Upper lobe of right lung (tissue), 1 donor: ENCODE measurements at regions not wholly inside any gene's neighbourhood (a gene's known extent, or its start where the extent isn't known, plus 50 kb on each side); places are given as distances from the start of the nearest gene placed in this dataset.

ENCODE experiments used
- ATAC-seq: fragments of 200-7000 bp; cut with Tn5 transposase; one replicate; pipeline ENCODE4 v1.9.1; 2020; ENCODE audit warnings: mild to moderate bottlenecking, moderate library complexity
- DNase-seq: peaks from one replicate; pipeline ENCODE4 v3.0.0-alpha.2; 2020
- H3K27ac ChIP-seq: fragments of 200-600 bp; one replicate; pipeline ENCODE4 v1.8.0; 2022
- H3K27me3 ChIP-seq: fragments of 200-600 bp; one replicate; pipeline ENCODE4 v1.8.0; 2022; ENCODE audit warnings: mild to moderate bottlenecking
- H3K36me3 ChIP-seq: fragments of 200-600 bp; one replicate; pipeline ENCODE4 v1.8.0; 2022
- H3K4me1 ChIP-seq: fragments of 200-600 bp; one replicate; pipeline ENCODE4 v1.8.0; 2022
- H3K4me3 ChIP-seq: fragments of 200-600 bp; one replicate; pipeline ENCODE4 v1.8.0; 2022; ENCODE audit warnings: mild to moderate bottlenecking
- H3K9me3 ChIP-seq: fragments of 200-600 bp; one replicate; pipeline ENCODE4 v1.8.0; 2022
- intact Hi-C: fragments of 100-400 bp; cut with DNase I; formaldehyde crosslinking; loops from one replicate; pipeline ENCODE4 v1.11.0; 2022
- TF ChIP-seq, protein P1 (sequence below): fragments of 200-600 bp; IDR thresholded peaks from one replicate; pipeline ENCODE4 v1.8.0; 2022; ENCODE audit warnings: antibody characterized with exemption
- donor health status: DM: no; HTN: yes; CAD: no; lungs with severe emphysema.

DNA sequence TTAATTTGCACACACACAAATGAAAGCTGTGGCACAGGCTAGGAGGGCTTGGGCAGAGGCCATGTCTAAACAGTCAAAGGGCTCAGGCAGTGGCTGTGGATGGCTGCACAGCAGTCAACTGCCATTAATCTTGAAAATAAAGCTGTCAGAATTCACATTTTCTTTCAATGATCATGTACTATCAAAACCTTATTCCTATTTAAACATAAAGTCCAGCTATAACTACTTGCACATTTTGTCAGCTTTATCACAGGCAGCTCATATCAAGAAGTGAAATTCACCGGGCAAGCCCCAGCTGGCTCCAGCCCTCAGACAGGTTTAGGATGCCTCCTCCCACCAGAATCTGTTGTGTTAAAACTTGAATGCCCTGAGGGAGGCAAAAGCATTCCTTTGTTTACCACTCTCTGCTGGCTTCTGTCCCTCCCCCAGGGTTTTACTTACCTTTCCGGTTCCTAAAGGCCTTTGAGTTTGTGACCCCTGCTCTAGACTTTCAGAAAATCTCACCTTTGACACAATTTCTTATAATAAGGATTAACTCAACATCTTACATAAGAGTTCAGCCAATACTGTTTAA is 54.9 kb upstream of the GRAMD2B start:
- TF ChIP-seq, protein P1, sequence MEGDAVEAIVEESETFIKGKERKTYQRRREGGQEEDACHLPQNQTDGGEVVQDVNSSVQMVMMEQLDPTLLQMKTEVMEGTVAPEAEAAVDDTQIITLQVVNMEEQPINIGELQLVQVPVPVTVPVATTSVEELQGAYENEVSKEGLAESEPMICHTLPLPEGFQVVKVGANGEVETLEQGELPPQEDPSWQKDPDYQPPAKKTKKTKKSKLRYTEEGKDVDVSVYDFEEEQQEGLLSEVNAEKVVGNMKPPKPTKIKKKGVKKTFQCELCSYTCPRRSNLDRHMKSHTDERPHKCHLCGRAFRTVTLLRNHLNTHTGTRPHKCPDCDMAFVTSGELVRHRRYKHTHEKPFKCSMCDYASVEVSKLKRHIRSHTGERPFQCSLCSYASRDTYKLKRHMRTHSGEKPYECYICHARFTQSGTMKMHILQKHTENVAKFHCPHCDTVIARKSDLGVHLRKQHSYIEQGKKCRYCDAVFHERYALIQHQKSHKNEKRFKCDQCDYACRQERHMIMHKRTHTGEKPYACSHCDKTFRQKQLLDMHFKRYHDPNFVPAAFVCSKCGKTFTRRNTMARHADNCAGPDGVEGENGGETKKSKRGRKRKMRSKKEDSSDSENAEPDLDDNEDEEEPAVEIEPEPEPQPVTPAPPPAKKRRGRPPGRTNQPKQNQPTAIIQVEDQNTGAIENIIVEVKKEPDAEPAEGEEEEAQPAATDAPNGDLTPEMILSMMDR: no peak
- intact Hi-C loops: no loop called here
- Histone ChIP-seq H3K4me1 (no peaks in the 10 kb centered on the region), H3K27ac (no peak overlapping the region), H3K4me3 (no peak overlapping the region), H3K9me3 (no peaks in the 10 kb centered on the region), H3K36me3 (no peaks in the 10 kb centered on the region), H3K27me3 (no peaks in the 10 kb centered on the region)
- ATAC-seq: no peak
- DNase-seq: no peak

DNA sequence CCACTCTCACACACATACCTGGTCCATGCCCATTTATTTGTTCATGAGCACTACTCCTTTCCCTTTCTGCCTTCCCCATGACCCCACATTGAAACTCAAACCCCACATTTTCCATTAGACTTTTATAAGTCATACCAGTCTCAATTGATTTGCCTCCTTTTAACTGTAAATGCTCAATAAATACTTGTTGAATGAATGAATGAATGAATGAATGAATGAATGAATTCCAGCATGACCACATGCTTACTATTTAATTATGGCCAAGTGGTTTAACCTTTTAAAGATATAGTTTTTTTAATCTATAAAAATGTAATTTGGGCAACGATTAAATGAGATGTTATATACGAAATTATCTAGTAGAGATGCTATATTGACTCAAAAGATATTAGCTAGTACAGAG is 54.1 kb upstream of the GRAMD2B start:
- Histone ChIP-seq H3K36me3 (no peaks in the 10 kb centered on the region), H3K4me3 (no peak overlapping the region), H3K27ac (no peak overlapping the region), H3K9me3 (no peaks in the 10 kb centered on the region), H3K27me3 (no peaks in the 10 kb centered on the region), H3K4me1 (no peaks in the 10 kb centered on the region)
- no peak for ATAC-seq
- no peak for DNase-seq
- intact Hi-C loops: no loop called here
- TF ChIP-seq, protein P1: no peak

DNA sequence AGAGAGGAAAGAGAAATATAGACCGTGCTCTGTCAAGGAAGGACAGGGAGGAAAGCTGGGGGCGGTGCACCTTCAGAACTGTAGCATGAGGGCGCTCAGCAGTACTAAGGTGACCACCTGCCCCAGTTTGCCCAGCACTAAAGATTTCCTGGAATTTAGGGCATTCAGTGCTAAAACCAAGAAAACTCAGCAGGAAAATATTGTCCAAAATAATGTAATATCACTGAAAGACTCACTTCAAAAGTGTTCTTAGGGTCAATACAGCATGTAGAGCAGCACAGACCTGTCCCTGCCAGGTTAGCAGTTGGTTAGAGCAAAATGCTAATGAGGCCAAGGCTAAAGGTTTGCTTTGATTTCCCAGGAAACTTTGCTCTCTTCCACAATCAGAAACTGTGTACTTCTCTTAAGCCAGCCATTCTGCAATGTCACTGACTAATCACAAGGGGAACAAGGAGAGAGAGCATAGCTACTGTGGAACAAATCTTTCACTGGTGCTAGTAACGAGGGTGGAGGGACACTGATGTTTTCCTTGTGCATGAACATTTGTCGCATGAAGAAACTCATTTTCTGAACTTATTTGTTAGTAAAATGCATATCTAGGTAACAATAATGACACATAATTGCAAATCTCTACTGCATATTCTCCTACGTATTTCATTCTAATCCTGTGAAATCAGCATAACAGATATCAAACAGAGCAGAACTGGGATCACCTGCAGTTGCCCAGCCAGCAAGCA is 53.0 kb upstream of the GRAMD2B start:
- no peak overlapping the region for H3K4me3 ChIP-seq
- no peaks in the 10 kb centered on the region for H3K27me3 ChIP-seq
- H3K36me3 ChIP-seq: no peaks in the 10 kb centered on the region
- no peaks in the 10 kb centered on the region for H3K4me1 ChIP-seq
- H3K27ac ChIP-seq: no peak overlapping the region
- peak; percentile 22 for ATAC-seq
- no peak for DNase-seq
- no peaks in the 10 kb centered on the region for H3K9me3 ChIP-seq
- TF ChIP-seq, protein P1: no peak
- intact Hi-C loops: no loop called here

DNA sequence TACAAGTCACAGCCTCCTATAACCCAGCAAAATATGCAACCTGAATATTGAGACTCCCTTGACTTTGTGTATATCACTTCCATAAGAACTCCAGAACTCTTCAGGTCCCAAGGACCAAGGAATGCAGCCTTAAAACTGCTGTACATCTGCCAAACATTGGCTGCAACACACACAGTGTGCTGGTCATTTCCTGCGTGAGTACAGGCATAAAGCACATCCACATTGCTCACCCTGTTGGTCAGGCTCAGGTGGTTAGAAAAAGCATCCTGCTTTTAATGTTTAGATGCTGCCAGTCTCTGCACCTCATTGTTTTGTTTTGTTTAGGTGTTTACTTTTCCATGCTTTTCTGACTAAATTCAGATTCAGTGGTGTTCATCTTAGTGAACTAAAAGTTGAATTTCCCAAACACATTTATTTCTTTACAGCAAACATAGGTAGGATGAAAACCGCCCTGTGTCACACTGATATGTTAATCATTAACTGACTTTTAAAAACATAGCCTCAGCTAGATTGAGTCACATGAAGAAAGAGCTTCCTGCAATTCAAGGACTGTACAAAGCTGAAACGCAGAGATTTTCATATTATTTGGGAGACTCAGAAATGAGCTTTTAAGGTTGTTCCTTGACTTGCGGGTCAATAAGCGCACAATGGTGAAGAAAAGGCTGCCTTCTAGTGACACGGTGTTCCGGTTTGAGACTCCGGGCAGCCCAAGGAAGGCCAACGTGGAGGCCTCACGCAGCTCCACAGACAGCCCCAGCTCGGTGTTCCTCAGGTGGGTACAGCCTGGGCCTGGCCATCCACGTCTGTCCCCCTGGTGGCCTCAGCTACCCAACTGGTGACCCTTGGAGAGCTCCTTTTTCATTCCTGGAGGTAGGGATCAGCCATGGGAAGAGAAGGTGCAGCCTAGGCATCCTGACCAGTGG is 52.2 kb upstream of the GRAMD2B start:
- Histone ChIP-seq H3K36me3 (no peaks in the 10 kb centered on the region), H3K27me3 (no peaks in the 10 kb centered on the region), H3K27ac (peak overlapping the region; percentile 58), H3K4me3 (peak overlapping the region; percentile 22), H3K4me1 (no peaks in the 10 kb centered on the region), H3K9me3 (no peaks in the 10 kb centered on the region)
- ATAC-seq (peak; percentile 71), DNase-seq (no peak)
- intact Hi-C loops: no loop called here
- TF ChIP-seq, protein P1: no peak

DNA sequence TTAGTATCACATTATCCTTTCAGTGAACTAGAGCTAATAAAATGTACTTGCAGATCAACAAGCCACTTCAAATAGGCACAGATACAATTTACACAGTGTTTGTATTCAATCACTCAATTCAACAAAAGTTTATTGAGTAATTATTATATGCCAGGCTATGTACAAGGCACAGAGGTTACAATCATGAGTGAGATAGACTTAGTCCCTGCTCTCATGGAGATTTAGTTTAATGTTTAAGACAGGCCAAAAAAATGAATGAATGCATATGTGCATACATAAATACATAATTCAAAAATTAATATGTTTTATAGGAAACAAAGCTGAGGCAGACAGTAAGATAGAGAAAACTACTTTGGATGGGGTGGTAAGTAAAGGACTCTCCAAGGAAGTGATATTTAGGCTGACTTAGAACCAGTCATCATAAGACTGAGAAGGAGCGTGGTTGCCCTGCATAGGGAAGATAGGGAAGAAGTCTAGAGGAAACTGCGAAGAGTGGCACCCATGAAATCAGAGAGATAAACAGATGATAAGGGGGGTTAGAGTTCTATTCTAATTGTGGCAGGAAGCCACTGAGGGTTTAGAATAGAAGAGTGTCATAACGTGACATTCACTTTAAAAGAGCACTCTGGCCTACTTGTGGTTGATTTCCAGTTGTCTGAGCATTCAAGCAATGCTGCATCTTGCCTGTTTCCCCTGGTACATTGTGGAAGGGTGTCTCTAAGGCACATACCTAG is 49.7 kb upstream of the GRAMD2B start:
- Histone ChIP-seq H3K4me3 (no peak overlapping the region), H3K9me3 (no peaks in the 10 kb centered on the region), H3K4me1 (no peaks in the 10 kb centered on the region), H3K27me3 (no peaks in the 10 kb centered on the region), H3K36me3 (no peaks in the 10 kb centered on the region), H3K27ac (no peak overlapping the region)
- TF ChIP-seq, protein P1: no peak
- intact Hi-C loops: no loop called here
- DNase-seq (no peak), ATAC-seq (no peak)
